Activated CD4-positive, CD25-positive, alpha-beta regulatory T cell (primary cell): ENCODE measurements at regions not wholly inside any gene's neighbourhood (a gene's known extent, or its start where the extent isn't known, plus 50 kb on each side); places are given as distances from the start of the nearest gene placed in this dataset.

ENCODE experiments used
- DNase-seq, 4 experiments: peaks; one replicate each; lab custom pipeline; 2025; lab: John Stamatoyannopoulos, UW

GRCh38 chr10:78921895-78922294 lies 146.9 kb upstream of the ZMIZ1 start:
- no peak for DNase-seq

- no peak for DNase-seq
These were observed 145.0 kb upstream of the ZMIZ1 start for GRCh38 chr10:78923647-78924318.

GRCh38 chr10:78924319-78925003 lies 144.3 kb upstream of the ZMIZ1 start:
- no peak for DNase-seq

GRCh38 chr10:78925275-78925674 lies 143.5 kb upstream of the ZMIZ1 start:
- DNase-seq, result no peak

- DNase-seq, result no peak
These were observed 142.9 kb upstream of the ZMIZ1 start for GRCh38 chr10:78925800-78926319.

GRCh38 chr10:78927257-78927995 lies 141.3 kb upstream of the ZMIZ1 start:
- DNase-seq, result no peak

GRCh38 chr10:78928330-78928729 lies 140.4 kb upstream of the ZMIZ1 start:
- no peak for DNase-seq

GRCh38 chr10:78929541-78929940 lies 139.2 kb upstream of the ZMIZ1 start:
- no peak for DNase-seq

- no peak for DNase-seq
These were observed 137.3 kb upstream of the ZMIZ1 start for GRCh38 chr10:78931321-78932053.

GRCh38 chr10:78932054-78932386 lies 136.7 kb upstream of the ZMIZ1 start:
- no peak for DNase-seq

- no peak for DNase-seq
These were observed 135.9 kb upstream of the ZMIZ1 start for GRCh38 chr10:78932861-78933260.

GRCh38 chr10:78933828-78934531 lies 134.8 kb upstream of the ZMIZ1 start:
- DNase-seq, result no peak

GRCh38 chr10:78934532-78934898 lies 134.3 kb upstream of the ZMIZ1 start:
- DNase-seq, result no peak

- no peak for DNase-seq
These were observed 133.7 kb upstream of the ZMIZ1 start for GRCh38 chr10:78934994-78935602.

- no peak for DNase-seq
These were observed 132.9 kb upstream of the ZMIZ1 start for GRCh38 chr10:78935697-78936407.

GRCh38 chr10:78936412-78937342 lies 132.1 kb upstream of the ZMIZ1 start:
- no peak for DNase-seq

GRCh38 chr10:78937393-78937792 lies 131.4 kb upstream of the ZMIZ1 start:
- DNase-seq, result no peak

- no peak for DNase-seq
These were observed 130.7 kb upstream of the ZMIZ1 start for GRCh38 chr10:78937800-78938694.
